NOMO-1 treated with DMSO at 0.1 percent for 48 hours (cell line): ENCODE measurements at regions not wholly inside any gene's neighbourhood (a gene's known extent, or its start where the extent isn't known, plus 50 kb on each side); places are given as distances from the start of the nearest gene placed in this dataset.
A peak's percentile ranks its signal among the peaks of the same experiment; 100 is the strongest.

ENCODE experiments used
- DNase-seq: peaks from one replicate; lab custom pipeline; 2025; ENCODE audit not compliant: unreplicated experiment; lab: John Stamatoyannopoulos, UW

GRCh38 chr7:84251277-84251781, 56.7 kb upstream of the SEMA3A start:
- peak; percentile 87 for DNase-seq

GRCh38 chr7:84250452-84250851, 55.9 kb upstream of the SEMA3A start:
- DNase-seq, result no peak

- peak; percentile 94 for DNase-seq
Measured at GRCh38 chr7:84249656-84250055, 55.1 kb upstream of the SEMA3A start.

GRCh38 chr7:84248843-84249242, 54.3 kb upstream of the SEMA3A start:
- peak; percentile 94 for DNase-seq

GRCh38 chr7:84248267-84248666, 53.7 kb upstream of the SEMA3A start:
- peak; percentile 99 for DNase-seq

- peak; percentile 64 for DNase-seq
Measured at GRCh38 chr7:84247591-84247990, 53.0 kb upstream of the SEMA3A start.

- no peak for DNase-seq
Measured at GRCh38 chr7:84245835-84246234, 51.2 kb upstream of the SEMA3A start.
